Mesothelial cell of epicardium (in vitro differentiated cells): ENCODE measurements at regions not wholly inside any gene's neighbourhood (a gene's known extent, or its start where the extent isn't known, plus 50 kb on each side); places are given as distances from the start of the nearest gene placed in this dataset.
"Not testable (repeated sequence)": the region's sequence is repeated elsewhere in the genome, so short reads cannot be mapped to it uniquely, and the experiment has no call there.

ENCODE experiments used
- DNase-seq, 2 experiments: peaks; one replicate each; pipeline ENCODE4 v3.0.0; 2021; ENCODE audit warnings: low spot score in 2 of 2; ENCODE audit not compliant: unreplicated experiment in 2 of 2
- H3K27ac Mint-ChIP-seq: 2 replicates; pipeline ENCODE4 v1.8.0; 2021; ENCODE audit warnings: mixed read lengths
- H3K27me3 Mint-ChIP-seq: 2 replicates; pipeline ENCODE4 v1.8.0; 2021; ENCODE audit warnings: low read depth, mixed read lengths
- H3K36me3 Mint-ChIP-seq: 2 replicates; pipeline ENCODE4 v1.8.0; 2021; ENCODE audit warnings: mixed read lengths
- H3K4me1 Mint-ChIP-seq: 2 replicates; pipeline ENCODE4 v1.8.0; 2021; ENCODE audit warnings: mixed read lengths
- H3K4me3 Mint-ChIP-seq: 2 replicates; pipeline ENCODE4 v1.8.0; 2021; ENCODE audit warnings: mild to moderate bottlenecking, moderate library complexity, mixed read lengths
- H3K9me3 Mint-ChIP-seq: 2 replicates; pipeline ENCODE4 v1.8.0; 2021; ENCODE audit warnings: mixed read lengths
- CTCF ChIP-seq: fragments of 200-600 bp; sonication (generic); IDR thresholded peaks from one replicate; pipeline ENCODE4 v1.5.0; 2021; ENCODE audit warnings: antibody characterized with exemption; ENCODE audit not compliant: unreplicated experiment

GRCh38 chr10:117432866-117433265 is 57.6 kb upstream of the PDZD8 start:
- H3K4me3 Mint-ChIP-seq = no peak overlapping the region
- no peak for DNase-seq
- no peak for TF ChIP-seq CTCF
- no peak overlapping the region for H3K27ac Mint-ChIP-seq
- peaks cover 62% of the 10 kb centered on the region for H3K27me3 Mint-ChIP-seq
- no peaks in the 10 kb centered on the region for H3K4me1 Mint-ChIP-seq
- H3K36me3 Mint-ChIP-seq = no peaks in the 10 kb centered on the region
- H3K9me3 Mint-ChIP-seq = no peaks in the 10 kb centered on the region

GRCh38 chr10:117431160-117431559 is 55.9 kb upstream of the PDZD8 start:
- DNase-seq = no peak
- H3K4me1 Mint-ChIP-seq = no peaks in the 10 kb centered on the region
- no peaks in the 10 kb centered on the region for H3K36me3 Mint-ChIP-seq
- H3K27me3 Mint-ChIP-seq = peaks cover 58% of the 10 kb centered on the region
- H3K27ac Mint-ChIP-seq = no peak overlapping the region
- no peaks in the 10 kb centered on the region for H3K9me3 Mint-ChIP-seq
- H3K4me3 Mint-ChIP-seq = no peak overlapping the region
- TF ChIP-seq CTCF = no peak

- H3K27me3 Mint-ChIP-seq = peaks cover 53% of the 10 kb centered on the region
- not testable (repeated sequence) for H3K4me3 Mint-ChIP-seq, H3K9me3 Mint-ChIP-seq, DNase-seq, H3K36me3 Mint-ChIP-seq, H3K4me1 Mint-ChIP-seq, H3K27ac Mint-ChIP-seq
Observed at GRCh38 chr10:117430535-117430934, 55.3 kb upstream of the PDZD8 start.

- no peaks in the 10 kb centered on the region for H3K9me3 Mint-ChIP-seq
- no peak for TF ChIP-seq CTCF
- H3K36me3 Mint-ChIP-seq = no peaks in the 10 kb centered on the region
- no peak overlapping the region for H3K27ac Mint-ChIP-seq
- H3K4me1 Mint-ChIP-seq = no peaks in the 10 kb centered on the region
- H3K4me3 Mint-ChIP-seq = no peak overlapping the region
- peaks cover 53% of the 10 kb centered on the region for H3K27me3 Mint-ChIP-seq
- no peak for DNase-seq
Observed at GRCh38 chr10:117429643-117430265, 54.5 kb upstream of the PDZD8 start.

GRCh38 chr10:117427356-117427755 is 52.1 kb upstream of the PDZD8 start:
- H3K27me3 Mint-ChIP-seq = peaks cover 32% of the 10 kb centered on the region
- H3K9me3 Mint-ChIP-seq = no peaks in the 10 kb centered on the region
- no peak for TF ChIP-seq CTCF
- no peaks in the 10 kb centered on the region for H3K4me1 Mint-ChIP-seq
- no peaks in the 10 kb centered on the region for H3K36me3 Mint-ChIP-seq
- no peak overlapping the region for H3K4me3 Mint-ChIP-seq
- DNase-seq = no peak
- H3K27ac Mint-ChIP-seq = no peak overlapping the region

GRCh38 chr10:117425974-117426566 is 50.8 kb upstream of the PDZD8 start:
- no peak for TF ChIP-seq CTCF
- DNase-seq = no peak
- H3K27ac Mint-ChIP-seq = no peak overlapping the region
- H3K9me3 Mint-ChIP-seq = no peaks in the 10 kb centered on the region
- no peaks in the 10 kb centered on the region for H3K36me3 Mint-ChIP-seq
- no peak overlapping the region for H3K4me3 Mint-ChIP-seq
- no peaks in the 10 kb centered on the region for H3K4me1 Mint-ChIP-seq
- H3K27me3 Mint-ChIP-seq = peaks cover 30% of the 10 kb centered on the region
